Stomach (tissue), 8 donors: ENCODE measurements at regions not wholly inside any gene's neighbourhood (a gene's known extent, or its start where the extent isn't known, plus 50 kb on each side); places are given as distances from the start of the nearest gene placed in this dataset.

Experiments
- DNase-seq, 2 donors: peaks; one replicate each; pipeline versions ENCODE4 v3.0.0 to v3.0.0-alpha.2; 2013 to 2019
- H3K27ac ChIP-seq, 5 donors: fragments of 200-600 bp in 4 of 5; sonication (generic) in 4 of 5; one replicate each; pipeline ENCODE4 v1.5.1; 2013 to 2019; ENCODE audit warnings: mild to moderate bottlenecking in 1 of 5, moderate library complexity in 1 of 5
- H3K27me3 ChIP-seq, 3 donors: fragments of 200-600 bp; sonication (generic); one replicate each; pipeline ENCODE4 v1.5.1; 2017 to 2019; ENCODE audit warnings: mixed run types in 1 of 3
- H3K36me3 ChIP-seq, 4 donors: fragments of 200-600 bp; sonication (generic); 1 replicate in 3 of 4; 2 replicates in 1 of 4; pipeline ENCODE4 v1.5.1; 2016 to 2019
- H3K4me1 ChIP-seq, 4 donors: fragments of 200-600 bp; sonication (generic); one replicate each; pipeline ENCODE4 v1.5.1; 2016 to 2019
- H3K4me3 ChIP-seq, 4 donors: fragments of 200-600 bp; sonication (generic) in 3 of 4; one replicate each; pipeline ENCODE4 v1.5.1; 2016 to 2019; ENCODE audit warnings: mild to moderate bottlenecking in 1 of 4
- H3K9me3 ChIP-seq, 4 donors: fragments of 200-600 bp; sonication (generic); one replicate each; pipeline ENCODE4 v1.5.1; 2016 to 2019
- EP300 ChIP-seq: sonication (generic); formaldehyde crosslinking; IDR thresholded peaks from one replicate; pipeline ENCODE4 v1.6.1; 2017; ENCODE audit warnings: antibody characterized with exemption
- POLR2A ChIP-seq, 4 donors: fragments of 450-650 bp; IDR thresholded peaks; one replicate each; pipeline ENCODE4 v1.6.1; 2016; ENCODE audit warnings: antibody characterized with exemption in 4 of 4, control low read depth in 2 of 4, mild to moderate bottlenecking in 1 of 4, moderate library complexity in 1 of 4
- POLR2AphosphoS5 ChIP-seq, 3 donors: sonication (generic); formaldehyde crosslinking; IDR thresholded peaks; one replicate each; pipeline ENCODE4 v1.6.1; 2016; ENCODE audit warnings: antibody characterized with exemption in 3 of 3
- WGBS, 5 donors: extraction: QIAGEN DNeasy Blood & Tissue Kit in 3 of 5; methylation state at CpG; one replicate each; pipeline versions ENCODE4 v1.1.5 to v1.1.7; 2013 to 2018; 5-methylcytosine and 5-hydroxymethylcytosine counted together
- intact Hi-C: fragments of 100-400 bp; cut with DNase I; formaldehyde crosslinking; loops from one replicate; pipeline ENCODE4 v1.15.1; 2023; ENCODE audit warnings: low total_unique reads
- TF ChIP-seq, protein P1 (sequence below), 7 experiments: fragments of 450-650 bp in 4 of 7; fragments of 200-600 bp in 3 of 7; sonication (generic) in 3 of 7; IDR thresholded peaks; one replicate each; pipeline ENCODE4 v1.5.1; 2016 to 2019; ENCODE audit warnings: antibody characterized with exemption in 7 of 7, control low read depth in 2 of 7, mild to moderate bottlenecking in 1 of 7
- donor health status: healthy with polysubstance abuse.
- donor health status: Bipolar disorder and iron deficiency.
- donor health status: healthy.

- no peak overlapping the region for H3K27ac ChIP-seq
- H3K4me3 ChIP-seq = no peak overlapping the region
- no peak for DNase-seq
- no peaks in the 10 kb centered on the region for H3K36me3 ChIP-seq
- no peaks in the 10 kb centered on the region for H3K27me3 ChIP-seq
- no peaks in the 10 kb centered on the region for H3K9me3 ChIP-seq
- H3K4me1 ChIP-seq = peaks cover 0 to 4% (median 0%) of the 10 kb centered on the region in 4 donors
- no peak for TF ChIP-seq POLR2A (IDR thresholded peaks at IDR 0.05)
- TF ChIP-seq EP300 = no peak
- TF ChIP-seq, protein P1, sequence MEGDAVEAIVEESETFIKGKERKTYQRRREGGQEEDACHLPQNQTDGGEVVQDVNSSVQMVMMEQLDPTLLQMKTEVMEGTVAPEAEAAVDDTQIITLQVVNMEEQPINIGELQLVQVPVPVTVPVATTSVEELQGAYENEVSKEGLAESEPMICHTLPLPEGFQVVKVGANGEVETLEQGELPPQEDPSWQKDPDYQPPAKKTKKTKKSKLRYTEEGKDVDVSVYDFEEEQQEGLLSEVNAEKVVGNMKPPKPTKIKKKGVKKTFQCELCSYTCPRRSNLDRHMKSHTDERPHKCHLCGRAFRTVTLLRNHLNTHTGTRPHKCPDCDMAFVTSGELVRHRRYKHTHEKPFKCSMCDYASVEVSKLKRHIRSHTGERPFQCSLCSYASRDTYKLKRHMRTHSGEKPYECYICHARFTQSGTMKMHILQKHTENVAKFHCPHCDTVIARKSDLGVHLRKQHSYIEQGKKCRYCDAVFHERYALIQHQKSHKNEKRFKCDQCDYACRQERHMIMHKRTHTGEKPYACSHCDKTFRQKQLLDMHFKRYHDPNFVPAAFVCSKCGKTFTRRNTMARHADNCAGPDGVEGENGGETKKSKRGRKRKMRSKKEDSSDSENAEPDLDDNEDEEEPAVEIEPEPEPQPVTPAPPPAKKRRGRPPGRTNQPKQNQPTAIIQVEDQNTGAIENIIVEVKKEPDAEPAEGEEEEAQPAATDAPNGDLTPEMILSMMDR (IDR thresholded peaks at IDR 0.05) = no peak
- TF ChIP-seq POLR2AphosphoS5 (IDR thresholded peaks at IDR 0.05) = no peak
- intact Hi-C loops = no loop called here
These were observed 64.0 kb upstream of the SEMA3A start for GRCh38 chr7:84258628-84259027.

GRCh38 chr7:84256571-84256971 lies 62.0 kb upstream of the SEMA3A start:
- DNase-seq = no peak
- intact Hi-C loops = no loop called here
- TF ChIP-seq, protein P1 (IDR thresholded peaks at IDR 0.05) = no peak
- H3K4me3 ChIP-seq = no peak overlapping the region
- H3K27ac ChIP-seq = no peak overlapping the region
- H3K36me3 ChIP-seq = no peaks in the 10 kb centered on the region
- no peaks in the 10 kb centered on the region for H3K9me3 ChIP-seq
- H3K4me1 ChIP-seq = peaks cover 0 to 4% (median 0%) of the 10 kb centered on the region in 4 donors
- H3K27me3 ChIP-seq = no peaks in the 10 kb centered on the region
- WGBS, 5 donors = 33 to 47% (median 35%) methylated on average over 2 of the region's 2 CpGs

DNA sequence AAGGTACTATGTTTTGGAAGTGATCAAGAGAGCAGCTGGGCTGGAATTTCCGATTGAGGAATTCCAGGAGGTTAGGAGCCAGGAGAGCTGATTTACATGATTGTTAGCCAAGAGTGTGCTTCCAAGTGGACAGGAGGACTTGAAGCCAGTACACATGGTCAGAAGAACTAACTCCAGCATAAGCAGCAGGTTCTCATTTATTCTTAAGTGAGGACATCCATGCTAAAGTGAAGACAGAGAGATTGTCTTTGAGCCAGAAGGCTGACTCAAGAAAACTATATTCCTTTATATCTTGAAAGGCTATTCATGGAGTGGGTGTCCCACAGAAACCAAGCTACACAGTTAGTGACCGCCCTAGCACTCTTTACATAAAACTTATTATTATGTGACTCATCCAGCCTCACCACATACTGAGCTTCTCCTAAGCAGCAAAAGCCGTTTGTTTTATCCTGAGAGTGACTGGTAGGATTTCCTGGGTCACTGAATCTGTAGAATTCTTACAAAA lies 56.7 kb upstream of the SEMA3A start:
- Histone ChIP-seq H3K9me3 (no peaks in the 10 kb centered on the region), H3K27me3 (no peaks in the 10 kb centered on the region), H3K27ac (no peak overlapping the region), H3K36me3 (no peaks in the 10 kb centered on the region), H3K4me3 (no peak overlapping the region), H3K4me1 (no peaks in the 10 kb centered on the region)
- TF ChIP-seq, protein P1 (IDR thresholded peaks at IDR 0.05) = no peak
- no peak for TF ChIP-seq EP300
- TF ChIP-seq POLR2AphosphoS5 (IDR thresholded peaks at IDR 0.05) = no peak
- no peak for TF ChIP-seq POLR2A (IDR thresholded peaks at IDR 0.05)
- DNase-seq = no peak
- intact Hi-C loops = no loop called here
- WGBS, 5 donors = 61 to 81% (median 80%) methylated on average over 3 of the region's 3 CpGs

- Histone ChIP-seq H3K4me3 (no peak overlapping the region), H3K4me1 (no peaks in the 10 kb centered on the region), H3K27me3 (no peaks in the 10 kb centered on the region), H3K27ac (no peak overlapping the region), H3K36me3 (no peaks in the 10 kb centered on the region), H3K9me3 (peaks cover 0 to 8% (median 6%) of the 10 kb centered on the region in 4 donors)
- DNase-seq = no peak
- intact Hi-C loops = no loop called here
- TF ChIP-seq EP300 (no peak), POLR2A (IDR thresholded peaks at IDR 0.05) (no peak), POLR2AphosphoS5 (IDR thresholded peaks at IDR 0.05) (no peak)
- TF ChIP-seq, protein P1 (IDR thresholded peaks at IDR 0.05) = no peak
These were observed 55.9 kb upstream of the SEMA3A start for GRCh38 chr7:84250452-84250851.
